ENCODE measurements at regions not wholly inside any gene's neighbourhood (a gene's known extent, or its start where the extent isn't known, plus 50 kb on each side); places are given as distances from the start of the nearest gene placed in this dataset.

GRCh38 chr20:1784586-1784985 is 110.6 kb upstream of the SIRPA start:
- no peak for DNase-seq

- DNase-seq: no peak
These were observed 112.0 kb upstream of the SIRPA start for GRCh38 chr20:1783245-1783644.

- no peak for DNase-seq
These were observed 113.0 kb upstream of the SIRPA start for GRCh38 chr20:1782181-1782580.

- no peak for DNase-seq
These were observed 115.6 kb upstream of the SIRPA start for GRCh38 chr20:1779567-1779966.

GRCh38 chr20:1778338-1778737 is 116.9 kb upstream of the SIRPA start:
- no peak for DNase-seq

- no peak for DNase-seq
These were observed 117.8 kb upstream of the SIRPA start for GRCh38 chr20:1777476-1777820.

GRCh38 chr20:1776681-1777475 is 118.3 kb upstream of the SIRPA start:
- no peak for DNase-seq

GRCh38 chr20:1775117-1775516 is 117.5 kb upstream of the SIRPG start:
- DNase-seq: no peak

- no peak for DNase-seq
These were observed 116.9 kb upstream of the SIRPG start for GRCh38 chr20:1774479-1774878.

- no peak for DNase-seq
These were observed 116.2 kb upstream of the SIRPG start for GRCh38 chr20:1773816-1774215.

- DNase-seq: no peak
These were observed 111.9 kb upstream of the SIRPG start for GRCh38 chr20:1769491-1769890.

- no peak for DNase-seq
These were observed 109.2 kb upstream of the SIRPG start for GRCh38 chr20:1766731-1767130.

- no peak for DNase-seq
These were observed 106.8 kb upstream of the SIRPG start for GRCh38 chr20:1764136-1765033.

GRCh38 chr20:1761598-1761997 is 104.0 kb upstream of the SIRPG start:
- no peak for DNase-seq

- no peak for DNase-seq
These were observed 103.5 kb upstream of the SIRPG start for GRCh38 chr20:1761116-1761515.

GRCh38 chr20:1758765-1759164 is 101.2 kb upstream of the SIRPG start:
- DNase-seq: no peak

GRCh38 chr20:1757606-1758512 is 100.3 kb upstream of the SIRPG start:
- DNase-seq: no peak

GRCh38 chr20:1757072-1757471 is 99.5 kb upstream of the SIRPG start:
- DNase-seq: peak; percentile 19

GRCh38 chr20:1754749-1755148 is 97.2 kb upstream of the SIRPG start:
- no peak for DNase-seq

GRCh38 chr20:1754306-1754705 is 96.7 kb upstream of the SIRPG start:
- no peak for DNase-seq

- DNase-seq: no peak
These were observed 94.5 kb upstream of the SIRPG start for GRCh38 chr20:1752045-1752444.

GRCh38 chr20:1748777-1749176 is 91.2 kb upstream of the SIRPG start:
- DNase-seq: no peak

- no peak for DNase-seq
These were observed 90.5 kb upstream of the SIRPG start for GRCh38 chr20:1747953-1748577.
